Thyroid gland (tissue), 4 donors: ENCODE measurements at regions not wholly inside any gene's neighbourhood (a gene's known extent, or its start where the extent isn't known, plus 50 kb on each side); places are given as distances from the start of the nearest gene placed in this dataset.

Experiments
- POLR2A ChIP-seq, 2 donors: fragments of 450-650 bp; IDR thresholded peaks; one replicate each; pipeline ENCODE4 v1.6.1; 2017; ENCODE audit warnings: antibody characterized with exemption in 2 of 2, mild to moderate bottlenecking in 2 of 2, moderate library complexity in 1 of 2
- TF ChIP-seq, protein P1 (sequence below), 6 experiments: fragments of 200-600 bp in 3 of 6; fragments of 450-650 bp in 3 of 6; sonication (generic) in 3 of 6; IDR thresholded peaks; one replicate each; pipeline ENCODE4 v1.5.1; 2016 to 2019; ENCODE audit warnings: antibody characterized with exemption in 6 of 6, mild to moderate bottlenecking in 2 of 6, inconsistent platforms in 1 of 6, moderate library complexity in 1 of 6

DNA sequence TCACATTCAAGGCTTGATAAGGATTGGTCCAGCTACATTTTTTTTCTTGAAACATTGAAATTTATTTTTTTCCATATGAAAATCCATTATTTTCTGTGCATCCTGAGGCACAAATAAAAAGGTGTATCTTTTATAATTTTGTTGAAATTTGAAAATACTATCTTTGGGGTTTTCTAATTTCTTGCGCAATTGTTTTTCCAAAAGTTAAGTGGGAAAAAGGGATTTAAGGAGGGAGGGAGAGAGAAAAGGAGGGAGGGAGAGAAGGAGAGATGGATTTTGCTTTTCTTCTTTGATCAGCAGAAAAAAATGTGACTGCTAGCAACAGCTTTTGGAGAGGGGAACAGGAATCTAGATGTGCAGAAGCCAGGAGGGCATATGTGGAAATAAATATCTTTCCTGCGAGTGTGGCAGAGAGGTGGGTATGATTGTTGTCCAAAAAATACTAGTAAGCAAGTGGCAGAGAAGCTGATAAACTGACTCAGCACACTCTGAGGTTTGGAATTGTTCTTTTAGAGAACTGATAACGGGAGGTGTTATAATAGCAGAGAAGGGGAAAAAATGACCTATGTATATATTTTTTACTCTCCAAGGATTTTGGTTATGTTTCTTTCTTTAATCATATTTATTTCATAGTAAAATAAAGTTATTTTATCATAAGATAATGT lies 61.2 kb upstream of the EDNRB start:
- TF ChIP-seq, protein P1, sequence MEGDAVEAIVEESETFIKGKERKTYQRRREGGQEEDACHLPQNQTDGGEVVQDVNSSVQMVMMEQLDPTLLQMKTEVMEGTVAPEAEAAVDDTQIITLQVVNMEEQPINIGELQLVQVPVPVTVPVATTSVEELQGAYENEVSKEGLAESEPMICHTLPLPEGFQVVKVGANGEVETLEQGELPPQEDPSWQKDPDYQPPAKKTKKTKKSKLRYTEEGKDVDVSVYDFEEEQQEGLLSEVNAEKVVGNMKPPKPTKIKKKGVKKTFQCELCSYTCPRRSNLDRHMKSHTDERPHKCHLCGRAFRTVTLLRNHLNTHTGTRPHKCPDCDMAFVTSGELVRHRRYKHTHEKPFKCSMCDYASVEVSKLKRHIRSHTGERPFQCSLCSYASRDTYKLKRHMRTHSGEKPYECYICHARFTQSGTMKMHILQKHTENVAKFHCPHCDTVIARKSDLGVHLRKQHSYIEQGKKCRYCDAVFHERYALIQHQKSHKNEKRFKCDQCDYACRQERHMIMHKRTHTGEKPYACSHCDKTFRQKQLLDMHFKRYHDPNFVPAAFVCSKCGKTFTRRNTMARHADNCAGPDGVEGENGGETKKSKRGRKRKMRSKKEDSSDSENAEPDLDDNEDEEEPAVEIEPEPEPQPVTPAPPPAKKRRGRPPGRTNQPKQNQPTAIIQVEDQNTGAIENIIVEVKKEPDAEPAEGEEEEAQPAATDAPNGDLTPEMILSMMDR (IDR thresholded peaks at IDR 0.05): no peak
- TF ChIP-seq POLR2A (IDR thresholded peaks at IDR 0.05): no peak
